ENCODE measurements at regions not wholly inside any gene's neighbourhood (a gene's known extent, or its start where the extent isn't known, plus 50 kb on each side); places are given as distances from the start of the nearest gene placed in this dataset.
"Not testable (repeated sequence)": the region's sequence is repeated elsewhere in the genome, so short reads cannot be mapped to it uniquely, and the experiment has no call there.

DNA sequence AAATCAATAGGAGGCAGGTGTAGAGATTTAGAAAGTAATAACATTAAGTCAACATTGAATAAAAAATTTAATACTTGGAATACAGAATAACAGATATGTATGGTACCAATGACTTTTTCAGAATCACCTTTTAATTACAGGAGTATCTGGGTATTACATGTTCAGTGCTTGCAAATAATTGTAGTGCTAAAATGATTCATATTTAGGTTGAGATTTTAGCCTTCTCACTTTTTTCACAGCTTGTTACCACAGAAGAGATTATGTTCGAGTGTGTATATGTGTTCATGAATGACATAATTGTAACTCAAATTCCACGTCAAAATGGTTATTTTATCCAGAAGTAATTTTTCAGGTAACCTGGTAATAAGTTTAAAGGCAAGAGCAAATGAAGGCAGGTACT lies 187.9 kb upstream of the TBL1XR1 start:
- 73% methylated on average over 2 of the region's 2 CpGs for WGBS (ENCODE audit: insufficient coverage, low coverage, low lambda C conversion rate, missing lambda C conversion rate)
- Histone ChIP-seq H3K36me3 (no peaks in the 10 kb centered on the region), H3K27ac (no peak overlapping the region), H3K4me3 (no peak overlapping the region), H3K4me1 (no peaks in the 10 kb centered on the region), H3K9me3 (no peaks in the 10 kb centered on the region), H3K27me3 (no peaks in the 10 kb centered on the region)
- TF ChIP-seq, protein P1, sequence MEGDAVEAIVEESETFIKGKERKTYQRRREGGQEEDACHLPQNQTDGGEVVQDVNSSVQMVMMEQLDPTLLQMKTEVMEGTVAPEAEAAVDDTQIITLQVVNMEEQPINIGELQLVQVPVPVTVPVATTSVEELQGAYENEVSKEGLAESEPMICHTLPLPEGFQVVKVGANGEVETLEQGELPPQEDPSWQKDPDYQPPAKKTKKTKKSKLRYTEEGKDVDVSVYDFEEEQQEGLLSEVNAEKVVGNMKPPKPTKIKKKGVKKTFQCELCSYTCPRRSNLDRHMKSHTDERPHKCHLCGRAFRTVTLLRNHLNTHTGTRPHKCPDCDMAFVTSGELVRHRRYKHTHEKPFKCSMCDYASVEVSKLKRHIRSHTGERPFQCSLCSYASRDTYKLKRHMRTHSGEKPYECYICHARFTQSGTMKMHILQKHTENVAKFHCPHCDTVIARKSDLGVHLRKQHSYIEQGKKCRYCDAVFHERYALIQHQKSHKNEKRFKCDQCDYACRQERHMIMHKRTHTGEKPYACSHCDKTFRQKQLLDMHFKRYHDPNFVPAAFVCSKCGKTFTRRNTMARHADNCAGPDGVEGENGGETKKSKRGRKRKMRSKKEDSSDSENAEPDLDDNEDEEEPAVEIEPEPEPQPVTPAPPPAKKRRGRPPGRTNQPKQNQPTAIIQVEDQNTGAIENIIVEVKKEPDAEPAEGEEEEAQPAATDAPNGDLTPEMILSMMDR (IDR thresholded peaks at IDR 0.05), result no peak
- TF ChIP-seq POLR2A (IDR thresholded peaks at IDR 0.05), result no peak
- intact Hi-C loops (cut with DNase I), result no loop called here
- no peak for ATAC-seq
- no peak for DNase-seq

DNA sequence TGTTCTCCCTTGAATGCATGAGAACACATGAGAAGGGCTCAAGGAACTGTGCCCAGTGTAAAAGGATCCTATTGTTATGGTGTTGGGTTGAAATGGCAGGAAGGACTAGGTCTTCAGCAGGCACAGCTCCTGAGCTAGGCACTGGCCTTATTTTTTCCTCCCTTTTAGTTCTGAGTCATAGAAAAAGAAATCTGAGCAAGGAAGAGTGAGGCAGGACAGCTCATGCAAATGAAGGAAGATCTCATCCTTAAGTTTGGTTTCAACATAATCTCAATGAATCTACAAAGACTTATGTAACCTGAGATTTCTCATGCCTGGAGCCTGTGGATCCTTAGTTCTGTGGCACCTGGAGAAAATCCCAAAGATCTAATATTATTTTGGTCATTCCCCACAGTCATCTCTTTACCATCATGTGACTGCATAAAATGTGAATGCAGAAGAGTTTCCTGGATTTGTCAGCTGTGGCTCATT lies 188.6 kb upstream of the TBL1XR1 start:
- H3K27ac ChIP-seq, result no peak overlapping the region
- no peaks in the 10 kb centered on the region for H3K36me3 ChIP-seq
- intact Hi-C loops (cut with DNase I), result no loop called here
- no peak for TF ChIP-seq POLR2A (IDR thresholded peaks at IDR 0.05)
- TF ChIP-seq, protein P1 (IDR thresholded peaks at IDR 0.05), result no peak
- no peaks in the 10 kb centered on the region for H3K4me1 ChIP-seq
- no peak for DNase-seq
- H3K9me3 ChIP-seq, result no peaks in the 10 kb centered on the region
- ATAC-seq, result no peak
- H3K4me3 ChIP-seq, result no peak overlapping the region
- no peaks in the 10 kb centered on the region for H3K27me3 ChIP-seq

DNA sequence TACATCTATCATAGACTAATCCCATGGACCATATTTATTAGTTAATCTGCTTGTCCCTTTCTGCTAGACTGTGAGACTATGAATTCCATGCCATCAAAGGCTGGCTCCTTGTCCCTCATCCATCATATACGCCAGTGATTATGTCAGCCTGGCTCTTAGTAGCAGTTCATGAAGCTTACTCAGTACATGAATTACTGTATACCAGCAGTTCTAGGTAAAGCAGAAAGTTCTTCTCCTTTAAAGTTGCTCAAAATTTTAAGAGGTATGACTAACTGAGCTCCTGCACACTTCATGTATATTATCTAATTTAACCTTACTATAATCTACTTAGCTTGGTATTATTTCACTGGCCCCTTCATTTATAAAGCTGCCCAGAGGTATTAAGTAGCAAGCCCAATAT lies 190.9 kb upstream of the TBL1XR1 start:
- DNase-seq, result no peak
- WGBS (ENCODE audit: insufficient coverage, low coverage, low lambda C conversion rate, missing lambda C conversion rate), result 100% methylated on average over 1 of the region's 1 CpG
- no peaks in the 10 kb centered on the region for H3K27me3 ChIP-seq
- ATAC-seq, result no peak
- H3K9me3 ChIP-seq, result no peaks in the 10 kb centered on the region
- TF ChIP-seq POLR2A (IDR thresholded peaks at IDR 0.05), result no peak
- TF ChIP-seq, protein P1 (IDR thresholded peaks at IDR 0.05), result no peak
- H3K36me3 ChIP-seq, result no peaks in the 10 kb centered on the region
- intact Hi-C loops (cut with DNase I), result no loop called here
- H3K27ac ChIP-seq, result no peak overlapping the region
- no peaks in the 10 kb centered on the region for H3K4me1 ChIP-seq
- no peak overlapping the region for H3K4me3 ChIP-seq

DNA sequence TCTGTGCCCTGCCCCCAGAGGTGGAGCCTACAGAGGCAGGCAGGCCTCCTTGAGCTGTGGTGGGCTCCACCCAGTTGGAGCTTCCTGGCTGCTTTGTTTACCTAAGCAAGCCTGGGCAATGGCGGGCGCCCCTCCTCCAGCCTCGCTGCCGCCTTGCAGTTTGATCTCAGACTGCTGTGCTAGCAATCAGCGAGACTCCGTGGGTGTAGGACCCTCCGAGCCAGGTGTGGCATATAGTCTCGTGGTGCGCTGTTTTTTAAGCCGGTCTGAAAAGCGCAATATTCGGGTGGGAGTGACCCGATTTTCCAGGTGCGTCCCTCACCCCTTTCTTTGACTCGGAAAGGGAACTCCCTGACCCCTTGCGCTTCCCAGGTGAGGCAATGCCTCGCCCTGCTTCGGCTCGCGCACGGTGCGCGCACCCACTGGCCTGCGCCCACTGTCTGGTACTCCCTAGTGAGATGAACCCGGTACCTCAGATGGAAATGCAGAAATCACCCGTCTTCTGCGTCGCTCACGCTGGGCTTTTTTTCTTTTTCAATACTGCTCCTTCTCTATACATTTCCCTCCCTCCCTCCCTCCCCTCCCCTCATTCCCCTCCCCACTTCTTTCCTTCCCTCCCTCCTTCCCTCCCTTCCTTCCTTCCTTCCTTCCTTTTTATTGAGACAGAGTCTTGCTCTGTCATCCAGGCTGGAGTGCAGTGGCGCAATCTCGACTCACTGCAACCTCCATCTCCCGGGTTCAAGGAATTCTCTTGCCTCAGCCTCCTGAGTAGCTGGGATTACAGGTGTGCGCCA lies 197.1 kb upstream of the TBL1XR1 start:
- H3K4me3 ChIP-seq, result peak overlapping the region in 1 of 3 donors; percentile 35
- ATAC-seq; H3K36me3 ChIP-seq; DNase-seq; H3K9me3 ChIP-seq; H3K4me1 ChIP-seq; H3K27ac ChIP-seq; H3K27me3 ChIP-seq; intact Hi-C loops (cut with DNase I): not testable (repeated sequence)
- WGBS (ENCODE audit: insufficient coverage, low coverage, low lambda C conversion rate, missing lambda C conversion rate), result 64% methylated on average over 11 of the region's 33 CpGs

DNA sequence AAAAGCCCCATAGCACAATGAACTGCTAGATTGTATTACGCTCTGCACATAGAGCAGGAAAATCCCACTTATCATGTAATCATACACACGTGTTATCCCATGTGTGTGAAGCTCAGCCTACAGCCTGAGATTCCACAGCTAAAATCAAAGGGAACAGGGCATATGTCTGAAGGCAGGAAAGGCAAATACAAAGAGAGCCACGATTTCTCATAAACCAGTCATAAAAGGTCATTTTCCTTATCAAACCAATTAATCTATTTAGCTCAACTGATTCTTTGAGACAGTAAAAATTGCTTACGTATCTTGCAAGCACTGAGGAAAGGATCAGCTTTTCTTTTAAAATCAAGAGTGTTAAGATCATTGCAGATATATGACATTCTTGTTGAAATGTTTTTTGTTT lies 199.5 kb upstream of the TBL1XR1 start:
- intact Hi-C loops (cut with DNase I), result no loop called here
- no peaks in the 10 kb centered on the region for H3K27me3 ChIP-seq
- H3K36me3 ChIP-seq, result no peaks in the 10 kb centered on the region
- WGBS (ENCODE audit: insufficient coverage, low coverage, low lambda C conversion rate, missing lambda C conversion rate), result 79% methylated on average over 4 of the region's 4 CpGs
- no peaks in the 10 kb centered on the region for H3K9me3 ChIP-seq
- no peak overlapping the region for H3K27ac ChIP-seq
- H3K4me3 ChIP-seq, result no peak overlapping the region
- DNase-seq (no peak), ATAC-seq (no peak)
- no peaks in the 10 kb centered on the region for H3K4me1 ChIP-seq
- TF ChIP-seq, protein P1 (IDR thresholded peaks at IDR 0.05), result no peak
- no peak for TF ChIP-seq POLR2A (IDR thresholded peaks at IDR 0.05)
